Esophagus (tissue), 2 donors: ENCODE measurements at regions not wholly inside any gene's neighbourhood (a gene's known extent, or its start where the extent isn't known, plus 50 kb on each side); places are given as distances from the start of the nearest gene placed in this dataset.

Source experiments
- H3K27ac ChIP-seq, 2 donors: one replicate each; pipeline ENCODE4 v1.5.1; 2013; ENCODE audit warnings: low read depth in 2 of 2, mild to moderate bottlenecking in 2 of 2, inconsistent platforms in 1 of 2, low read length in 1 of 2, moderate library complexity in 1 of 2
- H3K27me3 ChIP-seq, 2 donors: one replicate each; pipeline ENCODE4 v1.6.1; 2013; ENCODE audit warnings: low read length in 2 of 2, control low read depth in 1 of 2, mild to moderate bottlenecking in 1 of 2; ENCODE audit not compliant: insufficient read depth in 2 of 2, control insufficient read depth in 1 of 2
- H3K36me3 ChIP-seq, 2 donors: one replicate each; pipeline ENCODE4 v1.6.1; 2013; ENCODE audit warnings: low read length in 1 of 2; ENCODE audit not compliant: control insufficient read depth in 2 of 2, insufficient read depth in 2 of 2
- H3K4me1 ChIP-seq, 2 donors: one replicate each; pipeline ENCODE4 v1.6.1; 2013; ENCODE audit warnings: low read length in 1 of 2; ENCODE audit not compliant: control insufficient read depth in 2 of 2, insufficient read depth in 2 of 2
- H3K4me3 ChIP-seq, 2 donors: one replicate each; pipeline ENCODE4 v1.5.1; 2013; ENCODE audit warnings: low read length in 2 of 2, mild to moderate bottlenecking in 2 of 2, low read depth in 1 of 2, moderate library complexity in 1 of 2
- H3K9me3 ChIP-seq, 2 donors: one replicate each; pipeline ENCODE4 v1.6.1; 2013; ENCODE audit warnings: mild to moderate bottlenecking in 2 of 2, low read depth in 1 of 2, low read length in 1 of 2, moderate library complexity in 1 of 2; ENCODE audit not compliant: control insufficient read depth in 2 of 2, insufficient read depth in 1 of 2
- WGBS, 2 donors: extraction: QIAGEN DNeasy Blood & Tissue Kit; methylation state at CpG; one replicate each; pipeline ENCODE4 v1.1.7; 2013; 5-methylcytosine and 5-hydroxymethylcytosine counted together
- donor health status: healthy with polysubstance abuse.
- donor health status: Bipolar disorder and iron deficiency.

- no peaks in the 10 kb centered on the region for H3K36me3 ChIP-seq
- WGBS, 2 donors: 81 to 90% methylated on average over 4 of the region's 4 CpGs
Observed at GRCh38 chr19:31085125-31085524, 264.1 kb downstream of the TSHZ3 start.

GRCh38 chr19:31083105-31083504 is 266.1 kb downstream of the TSHZ3 start:
- no peak overlapping the region for H3K4me3 ChIP-seq
- no peaks in the 10 kb centered on the region for H3K4me1 ChIP-seq
- WGBS, 2 donors: 64 to 68% methylated on average over 3 of the region's 3 CpGs
- H3K36me3 ChIP-seq: no peaks in the 10 kb centered on the region
- peaks cover 0 to 2% of the 10 kb centered on the region in 2 donors for H3K9me3 ChIP-seq
- no peaks in the 10 kb centered on the region for H3K27me3 ChIP-seq
- no peak overlapping the region for H3K27ac ChIP-seq

More at GRCh38 chr19:31085125-31085524, 264.1 kb downstream of the TSHZ3 start:
- H3K4me3 ChIP-seq: no peak overlapping the region
- H3K9me3 ChIP-seq: peaks cover 0 to 2% of the 10 kb centered on the region in 2 donors
- H3K4me1 ChIP-seq: no peaks in the 10 kb centered on the region
- H3K27ac ChIP-seq: no peak overlapping the region
- no peaks in the 10 kb centered on the region for H3K27me3 ChIP-seq

GRCh38 chr19:31075146-31075655 is 274.0 kb downstream of the TSHZ3 start:
- Histone ChIP-seq H3K27ac (no peak overlapping the region), H3K4me3 (no peak overlapping the region), H3K4me1 (no peaks in the 10 kb centered on the region), H3K36me3 (no peaks in the 10 kb centered on the region), H3K27me3 (no peaks in the 10 kb centered on the region), H3K9me3 (no peaks in the 10 kb centered on the region)
- 69 to 70% methylated on average over 6 of the region's 6 CpGs for WGBS, 2 donors

GRCh38 chr19:31074199-31075125 is 274.8 kb downstream of the TSHZ3 start:
- WGBS, 2 donors: 59 to 60% methylated on average over 13 of the region's 13 CpGs
- Histone ChIP-seq H3K36me3 (no peaks in the 10 kb centered on the region), H3K27ac (no peak overlapping the region), H3K9me3 (no peaks in the 10 kb centered on the region), H3K4me1 (no peaks in the 10 kb centered on the region), H3K27me3 (no peaks in the 10 kb centered on the region), H3K4me3 (no peak overlapping the region)

GRCh38 chr19:31073485-31074198 is 275.6 kb downstream of the TSHZ3 start:
- no peaks in the 10 kb centered on the region for H3K36me3 ChIP-seq
- 26 to 31% methylated on average over 9 of the region's 9 CpGs for WGBS, 2 donors
- H3K4me1 ChIP-seq: no peaks in the 10 kb centered on the region
- H3K27me3 ChIP-seq: no peaks in the 10 kb centered on the region
- H3K27ac ChIP-seq: no peak overlapping the region
- H3K4me3 ChIP-seq: no peak overlapping the region
- no peaks in the 10 kb centered on the region for H3K9me3 ChIP-seq

- Histone ChIP-seq H3K36me3 (no peaks in the 10 kb centered on the region), H3K9me3 (no peaks in the 10 kb centered on the region), H3K27me3 (no peaks in the 10 kb centered on the region), H3K4me1 (no peaks in the 10 kb centered on the region), H3K27ac (no peak overlapping the region), H3K4me3 (no peak overlapping the region)
- 67 to 72% methylated on average over 1 of the region's 1 CpG for WGBS, 2 donors
Observed at GRCh38 chr19:31072451-31072850, 276.8 kb downstream of the TSHZ3 start.

- H3K27ac ChIP-seq: no peak overlapping the region
Observed at GRCh38 chr19:31071136-31071855, 277.9 kb downstream of the TSHZ3 start.

GRCh38 chr19:31070146-31071065 is 278.8 kb downstream of the TSHZ3 start:
- no peak overlapping the region for H3K4me3 ChIP-seq
- no peaks in the 10 kb centered on the region for H3K9me3 ChIP-seq
- WGBS, 2 donors: 68 to 72% methylated on average over 15 of the region's 15 CpGs
- H3K27ac ChIP-seq: no peak overlapping the region
- no peaks in the 10 kb centered on the region for H3K4me1 ChIP-seq
- peaks cover 0 to 5% of the 10 kb centered on the region in 2 donors for H3K27me3 ChIP-seq
- H3K36me3 ChIP-seq: no peaks in the 10 kb centered on the region

More at GRCh38 chr19:31071136-31071855, 277.9 kb downstream of the TSHZ3 start:
- Histone ChIP-seq H3K27me3 (peaks cover 0 to 4% of the 10 kb centered on the region in 2 donors), H3K9me3 (no peaks in the 10 kb centered on the region), H3K36me3 (no peaks in the 10 kb centered on the region), H3K4me1 (no peaks in the 10 kb centered on the region), H3K4me3 (no peak overlapping the region)
- WGBS, 2 donors: 67 to 72% methylated on average over 11 of the region's 11 CpGs
